Right renal pelvis (tissue), 4 donors: ENCODE measurements at regions not wholly inside any gene's neighbourhood (a gene's known extent, or its start where the extent isn't known, plus 50 kb on each side); places are given as distances from the start of the nearest gene placed in this dataset.

ENCODE experiments used
- DNase-seq, 4 donors: peaks; one replicate each; pipeline ENCODE4 v3.0.0-alpha.2; 2013; ENCODE audit warnings: low read depth in 4 of 4, low spot score in 3 of 4, missing footprints in 1 of 4

GRCh38 chr7:49715486-49715885 lies 58.0 kb upstream of the VWC2 start:
- DNase-seq: no peak

- DNase-seq: no peak
Measured at GRCh38 chr7:49717547-49717946, 55.9 kb upstream of the VWC2 start.

- DNase-seq: no peak
Measured at GRCh38 chr7:49718760-49719159, 54.7 kb upstream of the VWC2 start.

GRCh38 chr7:49721441-49721840 lies 52.0 kb upstream of the VWC2 start:
- DNase-seq: no peak
